ENCODE measurements at regions not wholly inside any gene's neighbourhood (a gene's known extent, or its start where the extent isn't known, plus 50 kb on each side); places are given as distances from the start of the nearest gene placed in this dataset.
"Not testable (repeated sequence)": the region's sequence is repeated elsewhere in the genome, so short reads cannot be mapped to it uniquely, and the experiment has no call there.

- not testable (repeated sequence) for TF ChIP-seq POLR2A (IDR thresholded peaks at IDR 0.05); CTCF (IDR thresholded peaks at IDR 0.05); POLR2AphosphoS5 (IDR thresholded peaks at IDR 0.05); EP300 (IDR thresholded peaks at IDR 0.05; ENCODE audit: low read depth)
Measured at GRCh38 chr6:67879928-67880327, 755.2 kb upstream of the ADGRB3 start.
